ENCODE measurements at regions not wholly inside any gene's neighbourhood (a gene's known extent, or its start where the extent isn't known, plus 50 kb on each side); places are given as distances from the start of the nearest gene placed in this dataset.
"Not testable (repeated sequence)": the region's sequence is repeated elsewhere in the genome, so short reads cannot be mapped to it uniquely, and the experiment has no call there.

GRCh38 chr16:33978784-33979183 lies 519.4 kb downstream of the TP53TG3F start:
- H3K4me3 ChIP-seq (ENCODE audit: low read depth in 2 of 2, low read length in 2 of 2); ATAC-seq; in situ Hi-C loops (cut with HindIII; ENCODE audit: low pct_unique_long_range_greater_than_20kb, low sequenced_read_pairs); intact Hi-C loops (cut with micrococcal nuclease; ENCODE audit: unreplicated experiment); H3K9me3 ChIP-seq (ENCODE audit: control insufficient read depth, insufficient read depth, low read depth, low read length); H3K27me3 ChIP-seq (ENCODE audit: control insufficient read depth, insufficient read depth, low read length); CTCF ChIA-PET; POLR2A ChIA-PET; H3K27ac ChIP-seq (ENCODE audit: low read length); H3K36me3 ChIP-seq (ENCODE audit: control insufficient read depth, insufficient read depth, low read length); DNase-seq (ENCODE audit: low read depth, low spot score); BruUV-seq (replicated peaks); H3K4me1 ChIP-seq (ENCODE audit: control insufficient read depth, insufficient read depth, low read length): not testable (repeated sequence)

- intact Hi-C loops (cut with micrococcal nuclease; ENCODE audit: unreplicated experiment); BruUV-seq (replicated peaks); H3K27ac ChIP-seq (ENCODE audit: low read length); H3K9me3 ChIP-seq (ENCODE audit: control insufficient read depth, insufficient read depth, low read depth, low read length); H3K4me1 ChIP-seq (ENCODE audit: control insufficient read depth, insufficient read depth, low read length); ATAC-seq; H3K36me3 ChIP-seq (ENCODE audit: control insufficient read depth, insufficient read depth, low read length); H3K4me3 ChIP-seq (ENCODE audit: low read depth in 2 of 2, low read length in 2 of 2); POLR2A ChIA-PET; DNase-seq (ENCODE audit: low read depth, low spot score); H3K27me3 ChIP-seq (ENCODE audit: control insufficient read depth, insufficient read depth, low read length); in situ Hi-C loops (cut with HindIII; ENCODE audit: low pct_unique_long_range_greater_than_20kb, low sequenced_read_pairs); CTCF ChIA-PET: not testable (repeated sequence)
These were observed 520.2 kb downstream of the TP53TG3F start for GRCh38 chr16:33979613-33980012.

GRCh38 chr16:33980736-33981135 lies 521.3 kb downstream of the TP53TG3F start:
- DNase-seq (ENCODE audit: low read depth, low spot score); CTCF ChIA-PET; intact Hi-C loops (cut with micrococcal nuclease; ENCODE audit: unreplicated experiment); H3K36me3 ChIP-seq (ENCODE audit: control insufficient read depth, insufficient read depth, low read length); BruUV-seq (replicated peaks); in situ Hi-C loops (cut with HindIII; ENCODE audit: low pct_unique_long_range_greater_than_20kb, low sequenced_read_pairs); H3K4me3 ChIP-seq (ENCODE audit: low read depth in 2 of 2, low read length in 2 of 2); H3K4me1 ChIP-seq (ENCODE audit: control insufficient read depth, insufficient read depth, low read length); H3K27me3 ChIP-seq (ENCODE audit: control insufficient read depth, insufficient read depth, low read length); POLR2A ChIA-PET; H3K27ac ChIP-seq (ENCODE audit: low read length); H3K9me3 ChIP-seq (ENCODE audit: control insufficient read depth, insufficient read depth, low read depth, low read length); ATAC-seq: not testable (repeated sequence)

- H3K9me3 ChIP-seq (ENCODE audit: control insufficient read depth, insufficient read depth, low read depth, low read length); in situ Hi-C loops (cut with HindIII; ENCODE audit: low pct_unique_long_range_greater_than_20kb, low sequenced_read_pairs); H3K27me3 ChIP-seq (ENCODE audit: control insufficient read depth, insufficient read depth, low read length); H3K27ac ChIP-seq (ENCODE audit: low read length); BruUV-seq (replicated peaks); intact Hi-C loops (cut with micrococcal nuclease; ENCODE audit: unreplicated experiment); H3K4me1 ChIP-seq (ENCODE audit: control insufficient read depth, insufficient read depth, low read length); H3K36me3 ChIP-seq (ENCODE audit: control insufficient read depth, insufficient read depth, low read length); ATAC-seq; H3K4me3 ChIP-seq (ENCODE audit: low read depth in 2 of 2, low read length in 2 of 2); CTCF ChIA-PET; POLR2A ChIA-PET; DNase-seq (ENCODE audit: low read depth, low spot score): not testable (repeated sequence)
These were observed 525.0 kb downstream of the TP53TG3F start for GRCh38 chr16:33984428-33984827.

- BruUV-seq (replicated peaks); POLR2A ChIA-PET; H3K4me1 ChIP-seq (ENCODE audit: control insufficient read depth, insufficient read depth, low read length); ATAC-seq; CTCF ChIA-PET; H3K27me3 ChIP-seq (ENCODE audit: control insufficient read depth, insufficient read depth, low read length); H3K9me3 ChIP-seq (ENCODE audit: control insufficient read depth, insufficient read depth, low read depth, low read length); H3K4me3 ChIP-seq (ENCODE audit: low read depth in 2 of 2, low read length in 2 of 2); DNase-seq (ENCODE audit: low read depth, low spot score); H3K27ac ChIP-seq (ENCODE audit: low read length); in situ Hi-C loops (cut with HindIII; ENCODE audit: low pct_unique_long_range_greater_than_20kb, low sequenced_read_pairs); H3K36me3 ChIP-seq (ENCODE audit: control insufficient read depth, insufficient read depth, low read length); intact Hi-C loops (cut with micrococcal nuclease; ENCODE audit: unreplicated experiment): not testable (repeated sequence)
These were observed 527.1 kb downstream of the TP53TG3F start for GRCh38 chr16:33986521-33986920.

- H3K27ac ChIP-seq (ENCODE audit: low read length); BruUV-seq (replicated peaks); H3K27me3 ChIP-seq (ENCODE audit: control insufficient read depth, insufficient read depth, low read length); H3K36me3 ChIP-seq (ENCODE audit: control insufficient read depth, insufficient read depth, low read length); intact Hi-C loops (cut with micrococcal nuclease; ENCODE audit: unreplicated experiment); POLR2A ChIA-PET; ATAC-seq; in situ Hi-C loops (cut with HindIII; ENCODE audit: low pct_unique_long_range_greater_than_20kb, low sequenced_read_pairs); H3K9me3 ChIP-seq (ENCODE audit: control insufficient read depth, insufficient read depth, low read depth, low read length); H3K4me1 ChIP-seq (ENCODE audit: control insufficient read depth, insufficient read depth, low read length); DNase-seq (ENCODE audit: low read depth, low spot score); CTCF ChIA-PET; H3K4me3 ChIP-seq (ENCODE audit: low read depth in 2 of 2, low read length in 2 of 2): not testable (repeated sequence)
These were observed 528.0 kb downstream of the TP53TG3F start for GRCh38 chr16:33987348-33987963.

- POLR2A ChIA-PET: not testable (repeated sequence)
These were observed 528.6 kb downstream of the TP53TG3F start for GRCh38 chr16:33988012-33988411.

GRCh38 chr16:33990488-33990887 lies 531.1 kb downstream of the TP53TG3F start:
- intact Hi-C loops (cut with micrococcal nuclease; ENCODE audit: unreplicated experiment); ATAC-seq; H3K4me1 ChIP-seq (ENCODE audit: control insufficient read depth, insufficient read depth, low read length); in situ Hi-C loops (cut with HindIII; ENCODE audit: low pct_unique_long_range_greater_than_20kb, low sequenced_read_pairs); H3K36me3 ChIP-seq (ENCODE audit: control insufficient read depth, insufficient read depth, low read length); H3K27me3 ChIP-seq (ENCODE audit: control insufficient read depth, insufficient read depth, low read length); DNase-seq (ENCODE audit: low read depth, low spot score); POLR2A ChIA-PET; CTCF ChIA-PET; H3K4me3 ChIP-seq (ENCODE audit: low read depth in 2 of 2, low read length in 2 of 2); H3K27ac ChIP-seq (ENCODE audit: low read length); BruUV-seq (replicated peaks); H3K9me3 ChIP-seq (ENCODE audit: control insufficient read depth, insufficient read depth, low read depth, low read length): not testable (repeated sequence)

More at GRCh38 chr16:33988012-33988411, 528.6 kb downstream of the TP53TG3F start:
- H3K27me3 ChIP-seq (ENCODE audit: control insufficient read depth, insufficient read depth, low read length); H3K36me3 ChIP-seq (ENCODE audit: control insufficient read depth, insufficient read depth, low read length); H3K4me1 ChIP-seq (ENCODE audit: control insufficient read depth, insufficient read depth, low read length); CTCF ChIA-PET; intact Hi-C loops (cut with micrococcal nuclease; ENCODE audit: unreplicated experiment); ATAC-seq; H3K9me3 ChIP-seq (ENCODE audit: control insufficient read depth, insufficient read depth, low read depth, low read length); BruUV-seq (replicated peaks); H3K27ac ChIP-seq (ENCODE audit: low read length); H3K4me3 ChIP-seq (ENCODE audit: low read depth in 2 of 2, low read length in 2 of 2); DNase-seq (ENCODE audit: low read depth, low spot score); in situ Hi-C loops (cut with HindIII; ENCODE audit: low pct_unique_long_range_greater_than_20kb, low sequenced_read_pairs): not testable (repeated sequence)
